ES-I3 (cell line): ENCODE measurements at regions not wholly inside any gene's neighbourhood (a gene's known extent, or its start where the extent isn't known, plus 50 kb on each side); places are given as distances from the start of the nearest gene placed in this dataset.

ENCODE experiments used
- H3K36me3 ChIP-seq: 2 replicates; pipeline ENCODE4 v1.6.1; 2013; ENCODE audit warnings: mild to moderate bottlenecking, low read length, control low read depth, moderate library complexity; ENCODE audit not compliant: insufficient read depth
- H3K4me1 ChIP-seq: 2 replicates; pipeline ENCODE4 v1.6.1; 2013; ENCODE audit warnings: mild to moderate bottlenecking, control low read depth, low read length; ENCODE audit not compliant: insufficient read depth
- H3K9ac ChIP-seq: 2 replicates; pipeline ENCODE4 v1.6.1; 2013; ENCODE audit warnings: low read depth, mild to moderate bottlenecking, low read length, moderate library complexity
- H3K9me3 ChIP-seq: 2 replicates; pipeline ENCODE4 v1.6.1; 2013; ENCODE audit warnings: mild to moderate bottlenecking, low read length, moderate library complexity; ENCODE audit not compliant: control insufficient read depth, insufficient read depth

- Histone ChIP-seq H3K36me3 (no peaks in the 10 kb centered on the region), H3K9me3 (no peaks in the 10 kb centered on the region), H3K9ac (no peak overlapping the region), H3K4me1 (no peaks in the 10 kb centered on the region)
Observed at GRCh38 chr4:60216752-60217151, 983.4 kb upstream of the ADGRL3 start.

GRCh38 chr4:60221866-60222265, 978.3 kb upstream of the ADGRL3 start:
- H3K9ac ChIP-seq, result no peak overlapping the region
- H3K36me3 ChIP-seq, result no peaks in the 10 kb centered on the region
- no peaks in the 10 kb centered on the region for H3K9me3 ChIP-seq
- no peaks in the 10 kb centered on the region for H3K4me1 ChIP-seq

GRCh38 chr4:60223208-60223923, 976.8 kb upstream of the ADGRL3 start:
- Histone ChIP-seq H3K9me3 (no peaks in the 10 kb centered on the region), H3K4me1 (no peaks in the 10 kb centered on the region), H3K9ac (no peak overlapping the region), H3K36me3 (no peaks in the 10 kb centered on the region)

GRCh38 chr4:60241866-60242265, 958.3 kb upstream of the ADGRL3 start:
- H3K36me3 ChIP-seq, result no peaks in the 10 kb centered on the region
- H3K9ac ChIP-seq, result no peak overlapping the region
- no peaks in the 10 kb centered on the region for H3K9me3 ChIP-seq
- no peaks in the 10 kb centered on the region for H3K4me1 ChIP-seq

- no peaks in the 10 kb centered on the region for H3K36me3 ChIP-seq
- no peaks in the 10 kb centered on the region for H3K9me3 ChIP-seq
- H3K9ac ChIP-seq, result no peak overlapping the region
- no peaks in the 10 kb centered on the region for H3K4me1 ChIP-seq
Observed at GRCh38 chr4:60249784-60250183, 950.3 kb upstream of the ADGRL3 start.

GRCh38 chr4:60250657-60251056, 949.5 kb upstream of the ADGRL3 start:
- H3K36me3 ChIP-seq, result no peaks in the 10 kb centered on the region
- no peaks in the 10 kb centered on the region for H3K9me3 ChIP-seq
- H3K4me1 ChIP-seq, result no peaks in the 10 kb centered on the region
- no peak overlapping the region for H3K9ac ChIP-seq

GRCh38 chr4:60259781-60260180, 940.3 kb upstream of the ADGRL3 start:
- Histone ChIP-seq H3K36me3 (no peaks in the 10 kb centered on the region), H3K9me3 (no peaks in the 10 kb centered on the region), H3K4me1 (no peaks in the 10 kb centered on the region), H3K9ac (no peak overlapping the region)

- H3K9me3 ChIP-seq, result no peaks in the 10 kb centered on the region
- H3K4me1 ChIP-seq, result no peaks in the 10 kb centered on the region
- H3K36me3 ChIP-seq, result no peaks in the 10 kb centered on the region
- H3K9ac ChIP-seq, result no peak overlapping the region
Observed at GRCh38 chr4:60266505-60266904, 933.6 kb upstream of the ADGRL3 start.

- Histone ChIP-seq H3K4me1 (no peaks in the 10 kb centered on the region), H3K36me3 (no peaks in the 10 kb centered on the region), H3K9me3 (no peaks in the 10 kb centered on the region), H3K9ac (no peak overlapping the region)
Observed at GRCh38 chr4:60296386-60296785, 903.7 kb upstream of the ADGRL3 start.

- Histone ChIP-seq H3K36me3 (no peaks in the 10 kb centered on the region), H3K9ac (no peak overlapping the region), H3K4me1 (no peaks in the 10 kb centered on the region), H3K9me3 (no peaks in the 10 kb centered on the region)
Observed at GRCh38 chr4:60313611-60314178, 886.4 kb upstream of the ADGRL3 start.

- Histone ChIP-seq H3K4me1 (no peaks in the 10 kb centered on the region), H3K9ac (no peak overlapping the region), H3K9me3 (no peaks in the 10 kb centered on the region), H3K36me3 (no peaks in the 10 kb centered on the region)
Observed at GRCh38 chr4:60314416-60314815, 885.7 kb upstream of the ADGRL3 start.

GRCh38 chr4:60315586-60315985, 884.5 kb upstream of the ADGRL3 start:
- no peaks in the 10 kb centered on the region for H3K9me3 ChIP-seq
- no peaks in the 10 kb centered on the region for H3K36me3 ChIP-seq
- H3K9ac ChIP-seq, result no peak overlapping the region
- no peaks in the 10 kb centered on the region for H3K4me1 ChIP-seq

GRCh38 chr4:60326735-60327134, 873.4 kb upstream of the ADGRL3 start:
- Histone ChIP-seq H3K9me3 (no peaks in the 10 kb centered on the region), H3K9ac (no peak overlapping the region), H3K36me3 (no peaks in the 10 kb centered on the region)

GRCh38 chr4:60327651-60328050, 872.5 kb upstream of the ADGRL3 start:
- no peaks in the 10 kb centered on the region for H3K36me3 ChIP-seq
- no peak overlapping the region for H3K9ac ChIP-seq
- no peaks in the 10 kb centered on the region for H3K4me1 ChIP-seq
- H3K9me3 ChIP-seq, result no peaks in the 10 kb centered on the region

More at GRCh38 chr4:60326735-60327134, 873.4 kb upstream of the ADGRL3 start:
- no peaks in the 10 kb centered on the region for H3K4me1 ChIP-seq

- no peak overlapping the region for H3K9ac ChIP-seq
- H3K9me3 ChIP-seq, result no peaks in the 10 kb centered on the region
- H3K4me1 ChIP-seq, result no peaks in the 10 kb centered on the region
- no peaks in the 10 kb centered on the region for H3K36me3 ChIP-seq
Observed at GRCh38 chr4:60344908-60345307, 855.2 kb upstream of the ADGRL3 start.
